HG03460 (cell line): ENCODE measurements at regions not wholly inside any gene's neighbourhood (a gene's known extent, or its start where the extent isn't known, plus 50 kb on each side); places are given as distances from the start of the nearest gene placed in this dataset.

Experiments used
- ATAC-seq: cut with Tn5 transposase; IDR thresholded peaks from one replicate; pipeline ENCODE4 v1.9.1; 2021; ENCODE audit not compliant: unreplicated experiment

- ATAC-seq = no peak
Measured at GRCh38 chr5:2302169-2302568, 419.4 kb upstream of the IRX4 start.

- ATAC-seq = no peak
Measured at GRCh38 chr5:2300861-2301574, 418.3 kb upstream of the IRX4 start.

- ATAC-seq = no peak
Measured at GRCh38 chr5:2300421-2300820, 417.7 kb upstream of the IRX4 start.

GRCh38 chr5:2299388-2300220, 416.9 kb upstream of the IRX4 start:
- ATAC-seq = no peak

GRCh38 chr5:2298781-2299180, 416.1 kb upstream of the IRX4 start:
- no peak for ATAC-seq

GRCh38 chr5:2297991-2298390, 415.3 kb upstream of the IRX4 start:
- ATAC-seq = no peak

GRCh38 chr5:2295476-2295875, 412.8 kb upstream of the IRX4 start:
- no peak for ATAC-seq

- no peak for ATAC-seq
Measured at GRCh38 chr5:2293906-2294305, 411.2 kb upstream of the IRX4 start.

- no peak for ATAC-seq
Measured at GRCh38 chr5:2291146-2291840, 408.6 kb upstream of the IRX4 start.

GRCh38 chr5:2289380-2289779, 406.7 kb upstream of the IRX4 start:
- ATAC-seq = no peak

GRCh38 chr5:2288968-2289367, 406.2 kb upstream of the IRX4 start:
- ATAC-seq = no peak

- ATAC-seq = no peak
Measured at GRCh38 chr5:2288466-2288865, 405.7 kb upstream of the IRX4 start.

GRCh38 chr5:2286250-2286649, 403.5 kb upstream of the IRX4 start:
- ATAC-seq = no peak

GRCh38 chr5:2284678-2285077, 402.0 kb upstream of the IRX4 start:
- no peak for ATAC-seq

- no peak for ATAC-seq
Measured at GRCh38 chr5:2283481-2284045, 400.8 kb upstream of the IRX4 start.

GRCh38 chr5:2282893-2283292, 400.2 kb upstream of the IRX4 start:
- no peak for ATAC-seq

GRCh38 chr5:2282034-2282690, 399.4 kb upstream of the IRX4 start:
- no peak for ATAC-seq

GRCh38 chr5:2281446-2281845, 398.7 kb upstream of the IRX4 start:
- no peak for ATAC-seq

- ATAC-seq = no peak
Measured at GRCh38 chr5:2280318-2280717, 397.6 kb upstream of the IRX4 start.

GRCh38 chr5:2278825-2279456, 396.2 kb upstream of the IRX4 start:
- no peak for ATAC-seq

- ATAC-seq = no peak
Measured at GRCh38 chr5:2277886-2278285, 395.2 kb upstream of the IRX4 start.
